NCI-H345 treated with DMSO at 0.1 percent for 48 hours (cell line): ENCODE measurements at regions not wholly inside any gene's neighbourhood (a gene's known extent, or its start where the extent isn't known, plus 50 kb on each side); places are given as distances from the start of the nearest gene placed in this dataset.
"Not testable (repeated sequence)": the region's sequence is repeated elsewhere in the genome, so short reads cannot be mapped to it uniquely, and the experiment has no call there.

Experiments used
- DNase-seq: peaks from one replicate; lab custom pipeline; 2025; ENCODE audit not compliant: unreplicated experiment; lab: John Stamatoyannopoulos, UW

GRCh38 chr2:131584380-131584779, 56.7 kb downstream of the CCDC74A start:
- no peak for DNase-seq

GRCh38 chr2:131584940-131585339, 57.3 kb downstream of the CCDC74A start:
- no peak for DNase-seq

GRCh38 chr2:131588152-131588873, 60.6 kb downstream of the CCDC74A start:
- no peak for DNase-seq

GRCh38 chr2:131589126-131589525, 61.4 kb downstream of the CCDC74A start:
- not testable (repeated sequence) for DNase-seq

- no peak for DNase-seq
Observed at GRCh38 chr2:131590366-131590765, 62.7 kb downstream of the CCDC74A start.

- no peak for DNase-seq
Observed at GRCh38 chr2:131590896-131591295, 63.2 kb downstream of the CCDC74A start.

GRCh38 chr2:131596561-131596960, 68.9 kb downstream of the CCDC74A start:
- DNase-seq, result not testable (repeated sequence)

GRCh38 chr2:131602444-131602843, 74.8 kb downstream of the CCDC74A start:
- not testable (repeated sequence) for DNase-seq

GRCh38 chr2:131604652-131605051, 77.0 kb downstream of the CCDC74A start:
- DNase-seq, result not testable (repeated sequence)

- DNase-seq, result not testable (repeated sequence)
Observed at GRCh38 chr2:131606366-131606765, 78.7 kb downstream of the CCDC74A start.

- not testable (repeated sequence) for DNase-seq
Observed at GRCh38 chr2:131607056-131607455, 79.4 kb downstream of the CCDC74A start.

GRCh38 chr2:131614539-131614938, 86.9 kb downstream of the CCDC74A start:
- not testable (repeated sequence) for DNase-seq

- not testable (repeated sequence) for DNase-seq
Observed at GRCh38 chr2:131618320-131618719, 90.6 kb downstream of the CCDC74A start.

- not testable (repeated sequence) for DNase-seq
Observed at GRCh38 chr2:131622874-131623273, 95.2 kb downstream of the CCDC74A start.

- DNase-seq, result not testable (repeated sequence)
Observed at GRCh38 chr2:131626011-131626410, 98.3 kb downstream of the CCDC74A start.

- not testable (repeated sequence) for DNase-seq
Observed at GRCh38 chr2:131626565-131626964, 98.9 kb downstream of the CCDC74A start.

GRCh38 chr2:131627777-131628176, 100.1 kb downstream of the CCDC74A start:
- not testable (repeated sequence) for DNase-seq

- not testable (repeated sequence) for DNase-seq
Observed at GRCh38 chr2:131631648-131632047, 104.0 kb downstream of the CCDC74A start.

GRCh38 chr2:131633405-131633804, 105.7 kb downstream of the CCDC74A start:
- DNase-seq, result not testable (repeated sequence)

GRCh38 chr2:131633827-131634695, 106.4 kb downstream of the CCDC74A start:
- DNase-seq, result not testable (repeated sequence)

GRCh38 chr2:131635611-131636010, 107.9 kb downstream of the CCDC74A start:
- no peak for DNase-seq
